B cell (primary cell): ENCODE measurements at regions not wholly inside any gene's neighbourhood (a gene's known extent, or its start where the extent isn't known, plus 50 kb on each side); places are given as distances from the start of the nearest gene placed in this dataset.

Experiments used
- EZH2 ChIP-seq: IDR thresholded peaks from 2 replicates; pipeline ENCODE4 v1.6.1; 2012; ENCODE audit warnings: borderline replicate concordance, low read depth, mild to moderate bottlenecking, moderate library complexity, low read length; ENCODE audit not compliant: insufficient read depth, poor library complexity, severe bottlenecking
- TF ChIP-seq, protein P1 (sequence below): fragments of 200-600 bp; IDR thresholded peaks from one replicate; pipeline ENCODE4 v1.8.0; 2022; ENCODE audit warnings: antibody characterized with exemption, mild to moderate bottlenecking

DNA sequence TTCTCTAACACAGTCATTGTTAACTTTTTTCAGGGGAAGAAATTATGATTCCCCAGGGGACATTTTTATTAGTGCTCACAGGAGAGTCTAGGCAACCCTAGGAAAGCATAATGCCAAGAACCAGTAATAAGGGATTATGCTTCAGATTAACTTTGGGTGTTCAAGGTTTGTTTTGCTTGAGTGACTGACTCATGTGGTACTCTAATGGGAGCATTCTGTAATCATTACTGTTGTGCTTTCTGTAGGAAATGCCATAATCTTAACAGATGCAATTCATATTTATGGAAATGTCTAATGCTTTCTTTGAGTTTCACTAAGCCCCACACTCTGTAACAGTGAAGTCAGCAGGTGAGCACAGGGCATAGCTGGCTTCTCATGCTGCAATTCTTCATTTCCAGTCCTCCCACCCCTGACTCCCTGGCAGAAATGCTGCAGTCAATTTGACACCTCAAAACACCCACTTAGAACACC is 263.4 kb upstream of the MAN1A1 start:
- TF ChIP-seq EZH2 = no peak
- TF ChIP-seq, protein P1, sequence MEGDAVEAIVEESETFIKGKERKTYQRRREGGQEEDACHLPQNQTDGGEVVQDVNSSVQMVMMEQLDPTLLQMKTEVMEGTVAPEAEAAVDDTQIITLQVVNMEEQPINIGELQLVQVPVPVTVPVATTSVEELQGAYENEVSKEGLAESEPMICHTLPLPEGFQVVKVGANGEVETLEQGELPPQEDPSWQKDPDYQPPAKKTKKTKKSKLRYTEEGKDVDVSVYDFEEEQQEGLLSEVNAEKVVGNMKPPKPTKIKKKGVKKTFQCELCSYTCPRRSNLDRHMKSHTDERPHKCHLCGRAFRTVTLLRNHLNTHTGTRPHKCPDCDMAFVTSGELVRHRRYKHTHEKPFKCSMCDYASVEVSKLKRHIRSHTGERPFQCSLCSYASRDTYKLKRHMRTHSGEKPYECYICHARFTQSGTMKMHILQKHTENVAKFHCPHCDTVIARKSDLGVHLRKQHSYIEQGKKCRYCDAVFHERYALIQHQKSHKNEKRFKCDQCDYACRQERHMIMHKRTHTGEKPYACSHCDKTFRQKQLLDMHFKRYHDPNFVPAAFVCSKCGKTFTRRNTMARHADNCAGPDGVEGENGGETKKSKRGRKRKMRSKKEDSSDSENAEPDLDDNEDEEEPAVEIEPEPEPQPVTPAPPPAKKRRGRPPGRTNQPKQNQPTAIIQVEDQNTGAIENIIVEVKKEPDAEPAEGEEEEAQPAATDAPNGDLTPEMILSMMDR = no peak
